ENCODE measurements at regions not wholly inside any gene's neighbourhood (a gene's known extent, or its start where the extent isn't known, plus 50 kb on each side); places are given as distances from the start of the nearest gene placed in this dataset.

- no peaks in the 10 kb centered on the region for H3K36me3 Mint-ChIP-seq (ENCODE audit: insufficient read depth in 1 of 3, low read depth in 3 of 3)
Observed at GRCh38 chr9:13596383-13596970, 317.0 kb upstream of the MPDZ start.

More at GRCh38 chr9:13596383-13596970, 317.0 kb upstream of the MPDZ start:
- H3K9me3 Mint-ChIP-seq = no peaks in the 10 kb centered on the region
- H2AK5ac ChIP-seq (ENCODE audit: insufficient read length, low read length) = no peak overlapping the region
- H3K27ac ChIP-seq (ENCODE audit: insufficient read length, low read depth, low read length) = peak overlapping the region; percentile 50
- no peak overlapping the region for H3K4ac ChIP-seq (ENCODE audit: low read depth, low read length)
- no peak overlapping the region for H3K9ac ChIP-seq (ENCODE audit: extremely low read depth, insufficient read length, low read length)
- H3K4me1 Mint-ChIP-seq = peaks cover 18 to 21% of the 10 kb centered on the region in 2 experiments
- H4K91ac ChIP-seq (ENCODE audit: insufficient read length, low read depth, low read length) = no peak overlapping the region
- no peak overlapping the region for H3T11ph ChIP-seq (ENCODE audit: low read length)
- no CpG with 5 or more reads among the region's 4 CpGs for WGBS (ENCODE audit: extremely low coverage, insufficient read length, low lambda C conversion rate)
- peak; percentile 43 for DNase-seq
- H3K4me3 Mint-ChIP-seq = no peak overlapping the region; a peak in 1 of 5 replicates
- H3K79me1 ChIP-seq (ENCODE audit: insufficient read depth, low read depth, low read length, poor library complexity, severe bottlenecking) = no peaks in the 10 kb centered on the region
- no peaks in the 10 kb centered on the region for H3K23me2 ChIP-seq (ENCODE audit: insufficient read length, low read depth, low read length, poor library complexity, severe bottlenecking)
- H3K27me3 ChIP-seq (ENCODE audit: insufficient read depth, low read length) = no peaks in the 10 kb centered on the region
- H4K8ac ChIP-seq (replicated peaks; ENCODE audit: insufficient read length, low read depth, low read length) = no peak overlapping the region
- H3K4me1 ChIP-seq (ENCODE audit: insufficient read depth, low read length) = peaks cover 7% of the 10 kb centered on the region; the same call in 1 of the 2 replicates
- H2AFZ ChIP-seq (ENCODE audit: low read length) = no peak overlapping the region
- H2BK5ac ChIP-seq (ENCODE audit: insufficient read length, low read length) = no peak overlapping the region
- H3K18ac ChIP-seq (ENCODE audit: insufficient read length, low read depth, low read length) = no peak overlapping the region
- H3K4me2 ChIP-seq (ENCODE audit: insufficient read depth, insufficient read length, low read length) = no peak overlapping the region
- no peak overlapping the region for H3K14ac ChIP-seq (ENCODE audit: insufficient read depth, low read length)
- no peak overlapping the region for H2BK120ac ChIP-seq (ENCODE audit: low read depth, low read length, poor library complexity, severe bottlenecking)
- no peak overlapping the region for H3K23ac ChIP-seq (ENCODE audit: insufficient read length, low read depth, low read length)
- no peaks in the 10 kb centered on the region for H3K27me3 Mint-ChIP-seq (ENCODE audit: low read depth)
- peak overlapping the region; percentile 50 to 98 (median 91); a peak in 6 of 7 replicates for H3K27ac Mint-ChIP-seq
- no peak overlapping the region for H4K5ac ChIP-seq (ENCODE audit: insufficient read length, low read depth, low read length)
- H3K56ac ChIP-seq (ENCODE audit: insufficient read length, low read depth, low read length) = no peak overlapping the region
- no peaks in the 10 kb centered on the region for H3K79me2 ChIP-seq (ENCODE audit: insufficient read depth, low read length)
- no peak overlapping the region for H2BK20ac ChIP-seq (ENCODE audit: low read depth, low read length, poor library complexity, severe bottlenecking)
- no peak overlapping the region for H2BK15ac ChIP-seq (ENCODE audit: low read depth, low read length)
- H2BK12ac ChIP-seq (ENCODE audit: insufficient read length, low read depth, low read length) = no peak overlapping the region
- H4K20me1 ChIP-seq (ENCODE audit: control insufficient read depth, insufficient read depth, insufficient read length) = no peaks in the 10 kb centered on the region
- no peak for TF ChIP-seq CTCF (conservative IDR thresholded peaks at IDR 0.05)
- no peaks in the 10 kb centered on the region for H3K9me3 ChIP-seq (ENCODE audit: control insufficient read depth, low read depth, low read length)
